GM19372 (cell line): ENCODE measurements at regions not wholly inside any gene's neighbourhood (a gene's known extent, or its start where the extent isn't known, plus 50 kb on each side); places are given as distances from the start of the nearest gene placed in this dataset.

ENCODE experiments used
- ATAC-seq: cut with Tn5 transposase; IDR thresholded peaks from one replicate; pipeline ENCODE4 v1.9.1; 2021; ENCODE audit warnings: mild to moderate bottlenecking, low read depth, moderate library complexity; ENCODE audit not compliant: unreplicated experiment

DNA sequence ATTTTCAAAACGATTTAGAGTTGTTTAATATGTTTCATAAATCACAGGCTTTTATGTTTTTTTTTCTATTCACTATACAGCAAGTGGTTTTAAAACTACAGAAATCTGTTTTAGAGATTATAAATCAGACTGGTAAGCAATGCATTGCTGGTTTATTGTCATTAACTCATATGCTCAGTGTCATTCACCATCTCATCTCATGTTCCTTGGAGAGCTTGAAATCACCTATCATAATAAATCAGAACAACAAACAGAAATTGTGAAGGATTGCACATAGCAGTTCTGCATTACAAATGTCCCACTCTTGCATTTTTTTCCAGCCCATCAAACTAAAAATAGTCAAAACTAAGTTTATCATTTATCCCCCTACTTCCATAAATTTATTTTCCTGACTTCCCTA lies 470.8 kb downstream of the FSCB start:
- ATAC-seq: no peak

DNA sequence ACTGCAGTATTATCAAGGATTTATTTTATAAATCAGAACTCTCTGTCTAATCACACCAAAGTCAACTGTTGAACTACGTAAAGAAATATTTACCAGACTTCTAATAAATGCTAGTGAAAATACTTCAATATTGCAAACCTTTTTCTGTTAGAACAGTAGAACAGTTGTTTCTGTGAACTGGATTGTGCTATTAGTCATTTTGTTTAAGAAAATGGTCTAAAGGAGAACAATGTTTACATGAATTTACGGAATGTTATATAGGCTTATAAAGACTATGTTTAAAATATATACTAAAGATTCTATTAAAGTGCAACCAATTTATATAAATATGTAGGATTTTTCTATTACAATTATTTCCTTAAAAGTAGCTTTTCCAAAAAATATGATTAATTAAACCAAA lies 471.4 kb downstream of the FSCB start:
- ATAC-seq: no peak

DNA sequence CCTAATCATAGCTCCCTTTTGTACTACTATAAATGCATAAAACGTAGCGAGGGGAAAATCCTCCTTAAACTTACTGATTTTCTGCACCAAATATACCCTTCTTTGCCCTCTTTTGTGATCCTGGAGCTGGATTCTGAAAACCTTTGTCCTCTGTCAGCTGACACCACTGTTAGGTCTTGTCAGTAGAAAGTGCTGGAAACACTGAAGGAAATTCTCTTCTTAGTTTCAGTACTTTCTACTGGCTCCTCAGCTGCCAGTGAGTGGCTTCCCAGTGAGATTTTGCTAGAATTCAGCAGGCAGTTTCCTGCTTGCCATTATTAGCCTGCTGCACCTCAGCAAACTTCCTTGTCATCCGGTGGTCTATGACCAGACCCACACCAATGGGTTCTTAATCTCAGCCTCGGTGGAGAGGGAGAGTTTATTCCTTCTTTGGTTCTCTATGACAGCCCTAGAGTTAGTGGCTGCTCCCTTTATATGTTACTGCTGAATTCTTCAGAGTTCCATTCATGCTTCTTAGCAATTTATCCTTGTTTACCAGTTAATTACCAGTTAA lies 476.2 kb downstream of the FSCB start:
- no peak for ATAC-seq

DNA sequence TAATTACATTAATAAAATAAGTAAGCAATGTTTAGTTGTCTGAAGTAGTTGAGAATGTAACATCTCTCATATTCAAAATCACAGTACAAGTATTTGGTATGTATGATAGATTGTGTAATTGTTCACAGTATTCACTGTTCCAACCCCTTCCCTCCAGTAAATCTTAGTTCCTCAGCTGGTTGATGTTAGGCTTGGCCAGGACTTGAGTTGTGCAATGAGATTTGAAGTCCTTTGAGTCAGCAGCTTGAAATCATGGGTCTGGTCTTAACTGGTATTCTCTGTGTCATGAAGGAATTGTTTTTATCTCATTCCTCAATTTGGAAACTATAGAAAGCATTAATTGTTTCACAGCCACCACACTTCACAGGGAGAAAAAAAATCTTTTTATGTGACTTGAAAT lies 477.1 kb downstream of the FSCB start:
- ATAC-seq: no peak

DNA sequence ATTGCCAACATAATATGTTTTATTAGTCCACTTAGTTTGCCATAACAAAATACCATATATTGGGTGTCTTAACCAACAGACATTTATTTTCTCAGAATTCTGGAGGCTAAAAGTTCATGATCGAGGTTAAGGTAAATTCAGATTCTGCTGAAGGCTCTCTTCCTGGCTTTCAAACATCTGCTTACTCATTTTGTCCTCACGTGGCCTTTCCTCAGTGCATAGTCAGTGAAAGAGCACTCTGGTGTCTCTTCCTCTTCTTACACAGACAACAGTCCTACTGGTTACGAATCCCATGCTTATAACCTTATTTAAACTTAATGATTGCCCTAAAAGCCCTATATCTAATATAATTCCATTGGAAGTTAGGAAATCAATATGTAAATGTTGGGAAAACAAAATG lies 479.7 kb downstream of the FSCB start:
- no peak for ATAC-seq

DNA sequence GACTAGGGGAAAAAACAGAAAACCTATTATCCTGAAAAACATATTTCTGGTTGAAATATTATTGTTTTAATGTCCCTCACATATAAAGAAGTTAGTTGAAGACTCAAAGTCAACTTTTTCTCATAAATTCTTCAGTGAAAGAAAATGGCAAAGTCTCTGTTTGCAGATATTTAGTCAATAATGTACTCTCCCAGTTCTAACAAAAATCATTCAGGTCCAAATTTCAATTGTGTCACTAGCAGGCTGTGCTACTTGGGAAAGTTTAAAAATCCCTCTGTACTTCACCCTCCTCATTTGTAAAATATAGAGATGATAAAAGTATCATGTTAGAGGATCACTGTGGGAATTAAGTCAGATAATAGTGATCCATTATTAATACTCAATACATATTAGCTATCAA lies 496.5 kb downstream of the FSCB start:
- ATAC-seq: no peak

DNA sequence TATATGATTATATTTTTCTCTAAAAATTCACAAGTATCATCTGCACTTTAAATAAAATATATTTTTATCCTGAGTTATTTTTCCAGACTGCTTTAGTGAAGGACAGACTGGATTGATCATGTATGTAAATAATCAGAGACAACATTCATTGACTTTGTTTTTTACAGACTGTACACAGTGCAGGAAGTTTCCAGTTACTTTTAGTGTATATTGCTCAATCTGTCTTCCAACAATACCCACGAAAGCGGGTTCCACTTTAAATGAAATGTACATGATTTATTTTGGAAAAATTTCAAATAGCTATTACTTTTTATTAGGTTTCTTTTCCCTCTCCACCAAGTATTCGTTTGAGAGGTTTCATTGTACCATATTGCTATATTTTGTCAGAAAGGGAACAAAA lies 497.0 kb downstream of the FSCB start:
- no peak for ATAC-seq

DNA sequence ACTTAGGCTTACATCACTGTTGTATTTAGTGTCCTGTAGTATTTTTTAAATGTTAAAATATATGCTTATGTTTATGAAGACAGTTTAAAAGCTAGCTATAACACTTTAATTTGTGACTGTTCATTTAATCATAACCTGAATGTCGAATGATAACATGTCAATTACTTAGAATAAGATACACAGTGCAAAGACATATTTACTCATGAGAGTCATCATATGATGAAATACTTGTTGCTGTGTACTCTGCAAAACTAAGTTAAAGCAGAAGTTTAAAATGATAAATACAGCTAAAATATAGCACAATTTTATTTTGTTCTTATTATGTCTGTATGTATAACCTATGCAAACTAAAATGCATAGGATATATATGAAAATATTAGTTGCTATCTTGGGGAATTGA lies 497.4 kb downstream of the FSCB start:
- no peak for ATAC-seq

DNA sequence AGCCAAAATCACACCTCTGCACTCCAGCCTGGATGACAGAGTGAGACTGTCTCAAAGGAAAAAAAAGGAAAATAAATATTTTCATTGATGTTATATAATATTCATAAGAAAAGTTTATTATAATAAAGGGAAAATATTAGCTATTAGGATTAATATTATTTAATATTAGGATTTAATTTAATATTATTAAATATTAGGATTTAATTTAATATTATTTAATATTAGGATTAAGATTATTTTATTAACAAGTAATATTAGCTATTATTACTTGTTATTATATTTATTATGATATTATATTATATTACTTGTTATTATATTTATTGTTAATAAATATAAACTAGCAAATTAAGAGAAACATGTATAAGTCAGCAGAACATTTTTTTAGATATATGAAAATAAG lies 518.1 kb downstream of the FSCB start:
- no peak for ATAC-seq

DNA sequence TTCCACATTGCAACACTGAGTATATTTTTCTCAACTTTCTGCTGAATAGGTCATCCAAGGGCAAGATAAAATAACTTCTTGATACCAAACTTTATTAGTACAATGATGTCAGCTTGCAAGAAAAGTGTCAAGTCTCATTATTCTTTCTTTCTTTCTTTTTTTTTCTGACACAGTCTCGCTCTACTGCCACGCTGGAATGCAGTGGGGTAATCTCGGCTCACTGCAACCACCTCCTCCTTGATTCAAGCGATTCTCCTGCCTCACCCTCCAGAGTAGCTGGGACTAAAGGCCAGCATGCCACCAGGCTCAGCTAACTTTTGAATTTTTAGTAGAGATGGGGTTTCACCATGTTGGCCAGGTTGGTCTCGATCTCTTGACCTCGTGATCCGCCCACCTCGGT lies 523.4 kb downstream of the FSCB start:
- ATAC-seq: no peak

DNA sequence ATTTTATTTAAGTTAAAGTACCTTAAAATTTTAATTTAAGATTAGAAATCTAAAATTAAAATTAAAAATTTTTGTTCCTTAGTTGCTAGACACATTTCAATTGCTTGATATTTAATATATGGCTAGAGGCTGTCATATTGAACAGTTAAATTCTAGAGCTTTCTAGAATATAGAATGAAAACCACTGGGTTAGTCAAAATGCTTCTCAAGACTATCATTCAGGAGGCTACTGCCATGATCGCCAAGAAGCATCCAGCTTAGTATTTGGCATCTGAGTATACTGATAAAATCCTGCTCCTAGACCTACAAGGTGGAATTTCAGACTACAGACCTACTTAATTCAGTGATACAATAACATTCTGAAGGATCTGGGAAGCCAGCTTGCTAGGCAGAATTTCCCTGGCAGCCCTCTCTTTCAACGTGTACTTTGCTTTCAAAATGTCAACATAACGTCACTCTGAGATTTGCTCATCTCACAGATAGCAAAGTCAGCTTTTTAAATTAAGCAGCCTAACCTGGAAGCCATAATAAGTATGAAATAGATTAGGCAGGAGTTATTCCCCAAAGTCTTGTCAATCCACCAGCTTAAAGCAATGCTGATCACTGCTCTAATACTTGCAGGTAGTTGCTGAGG lies 525.8 kb downstream of the FSCB start:
- no peak for ATAC-seq

DNA sequence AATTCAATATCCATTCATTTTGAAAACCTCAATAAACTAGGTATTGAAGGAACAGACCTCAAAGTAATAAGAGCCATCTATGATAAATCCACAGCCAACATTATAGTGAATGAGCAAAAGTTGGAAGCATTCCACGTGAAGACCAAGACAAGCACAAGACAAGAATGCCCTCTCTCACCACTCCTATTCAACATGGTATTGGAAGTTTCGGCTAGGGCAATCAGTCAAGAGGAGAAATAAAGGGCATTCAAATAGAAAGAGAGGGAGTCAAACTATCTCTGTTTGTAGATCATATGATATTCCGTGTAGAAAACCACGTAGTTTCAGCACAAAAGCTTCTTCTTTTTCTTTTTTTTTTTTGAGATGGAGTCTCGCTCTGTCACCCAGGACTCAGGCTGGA lies 550.3 kb downstream of the FSCB start:
- no peak for ATAC-seq

DNA sequence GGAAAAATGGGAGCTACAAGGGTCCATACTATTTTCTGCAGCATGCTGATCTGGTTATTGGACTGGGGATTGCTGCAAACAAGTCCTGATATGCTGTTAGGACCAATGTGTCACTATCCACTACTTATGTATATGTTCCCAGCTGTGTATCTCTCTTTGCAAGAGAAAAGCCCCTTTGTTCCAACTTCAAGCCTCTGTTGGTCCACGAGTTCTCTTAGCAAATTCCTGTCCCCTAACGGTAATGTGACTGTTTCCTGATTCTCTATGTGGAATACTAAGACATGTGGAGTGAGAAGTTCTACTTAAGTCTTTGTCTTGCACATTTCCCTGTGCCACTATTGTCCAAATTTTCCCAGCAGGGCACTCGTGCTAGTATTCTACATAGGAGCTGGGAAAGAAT lies 557.7 kb downstream of the FSCB start:
- ATAC-seq: no peak

DNA sequence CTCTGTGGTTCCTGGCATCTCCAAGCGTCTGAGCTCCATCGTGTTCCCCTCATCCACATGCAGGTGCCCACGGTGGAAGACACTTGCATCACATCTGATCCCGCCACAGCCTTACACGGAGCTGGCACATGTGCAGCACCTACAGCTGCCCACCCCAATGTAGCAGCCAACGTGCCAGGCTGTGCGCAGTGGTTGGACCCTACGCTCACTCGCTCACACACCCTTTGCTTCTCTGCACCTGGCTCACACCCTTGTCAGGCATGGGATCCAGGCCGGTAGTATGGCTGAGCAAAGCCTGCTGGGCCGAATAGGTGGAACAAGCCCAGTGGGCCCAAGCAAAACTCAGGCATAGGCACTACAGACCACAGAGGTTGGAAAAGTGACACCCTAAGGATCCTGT lies 567.2 kb downstream of the FSCB start:
- ATAC-seq: no peak

DNA sequence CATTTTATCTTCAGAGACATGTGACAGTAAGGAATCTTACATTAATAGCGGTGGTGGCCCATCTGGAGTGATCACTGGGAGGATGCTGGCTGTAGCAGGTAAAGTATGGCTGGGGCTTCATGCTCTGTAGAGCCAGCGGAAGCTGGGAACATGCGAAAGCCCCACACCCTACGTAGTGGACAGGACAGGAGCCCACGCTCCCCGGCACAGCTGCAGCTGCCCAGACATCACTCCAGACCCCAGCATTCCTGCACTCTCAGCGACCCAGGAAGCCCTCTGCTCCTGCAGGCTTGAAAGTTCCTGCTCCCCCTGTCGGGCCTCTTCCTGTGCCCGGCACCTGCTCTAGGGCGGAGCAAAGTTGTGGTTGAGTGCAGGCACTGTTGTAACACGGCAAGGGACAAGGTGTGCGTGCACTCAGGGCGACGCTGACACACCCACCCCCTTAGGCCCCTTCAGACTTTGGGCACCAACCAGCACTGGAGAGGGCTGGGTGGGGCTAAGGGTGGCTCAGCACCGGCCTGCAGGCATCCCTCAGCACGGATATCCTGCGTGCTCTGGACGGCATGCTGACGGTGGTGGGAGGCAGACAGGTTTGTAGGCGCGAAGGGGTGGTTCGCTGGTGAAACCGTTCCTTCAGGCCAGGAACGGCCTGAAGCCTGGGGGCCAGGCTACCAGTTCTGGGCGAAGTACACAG lies 568.3 kb downstream of the FSCB start:
- no peak for ATAC-seq

DNA sequence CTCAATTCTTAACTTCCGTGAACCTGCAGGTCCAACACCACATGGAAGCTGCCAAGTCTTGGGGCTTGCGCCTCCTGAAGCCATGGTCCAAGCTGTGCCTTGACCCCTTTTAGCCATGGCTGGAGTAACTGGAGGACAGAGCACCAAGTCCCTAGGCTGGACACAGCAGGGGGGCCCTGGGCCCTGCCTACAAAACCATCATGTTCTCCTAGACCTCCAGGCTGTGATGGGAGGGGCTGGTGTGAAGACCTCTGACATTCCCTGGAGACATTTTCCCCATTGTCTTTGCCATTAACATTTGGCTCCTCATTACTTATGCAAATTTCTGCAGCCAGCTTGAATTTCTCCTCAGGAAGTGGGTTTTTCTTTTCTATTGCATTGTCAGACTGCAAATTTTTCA lies 570.1 kb downstream of the FSCB start:
- ATAC-seq: no peak

DNA sequence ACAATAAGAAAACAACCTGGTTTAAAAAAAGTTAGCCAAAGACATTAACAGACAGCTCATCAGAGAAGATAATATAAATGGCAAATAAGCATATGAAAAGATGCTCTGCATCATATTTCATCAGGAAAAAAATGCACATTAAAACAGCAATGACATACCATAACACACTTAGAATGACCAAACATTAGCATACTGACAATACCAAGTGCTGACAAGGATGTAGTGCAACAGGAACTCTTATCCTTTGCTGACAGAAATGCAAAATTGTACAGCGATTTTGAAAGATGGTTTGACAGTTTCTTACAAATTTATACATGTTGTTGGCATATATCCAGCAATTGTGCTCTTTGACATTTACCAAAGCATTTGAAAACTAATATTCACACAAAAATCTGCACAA lies 573.0 kb downstream of the FSCB start:
- ATAC-seq: no peak

DNA sequence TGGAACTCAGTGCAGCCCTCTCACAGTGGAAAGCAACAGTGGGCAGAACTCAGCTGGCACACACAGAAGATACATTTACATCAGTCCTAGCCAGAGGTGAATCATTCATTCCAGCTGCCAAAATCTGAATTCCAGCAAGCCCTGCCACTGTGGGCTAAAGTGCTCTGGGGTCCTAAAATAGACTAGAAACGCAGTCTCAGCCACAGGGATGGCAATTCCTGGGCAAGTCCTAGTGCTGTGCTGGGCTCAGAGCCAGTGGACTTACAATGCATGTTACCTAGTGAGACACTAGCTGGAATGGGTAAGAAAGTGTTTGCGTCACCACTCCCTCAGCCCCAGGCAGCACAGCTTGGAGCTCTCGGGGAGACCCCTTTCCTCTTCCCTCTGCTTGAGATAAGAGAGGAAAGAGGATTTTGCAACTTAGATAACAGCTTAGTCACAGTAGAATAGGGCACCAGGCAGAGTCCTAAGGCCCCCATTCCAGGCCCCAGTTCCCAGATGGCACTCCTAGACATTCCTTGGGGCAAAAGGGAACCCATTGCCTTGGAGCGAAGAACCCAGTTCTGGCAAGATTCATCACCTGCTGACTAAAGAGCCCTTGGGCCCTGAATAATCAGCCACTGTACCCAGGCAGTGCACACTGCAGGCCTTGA lies 592.9 kb downstream of the FSCB start:
- no peak for ATAC-seq

DNA sequence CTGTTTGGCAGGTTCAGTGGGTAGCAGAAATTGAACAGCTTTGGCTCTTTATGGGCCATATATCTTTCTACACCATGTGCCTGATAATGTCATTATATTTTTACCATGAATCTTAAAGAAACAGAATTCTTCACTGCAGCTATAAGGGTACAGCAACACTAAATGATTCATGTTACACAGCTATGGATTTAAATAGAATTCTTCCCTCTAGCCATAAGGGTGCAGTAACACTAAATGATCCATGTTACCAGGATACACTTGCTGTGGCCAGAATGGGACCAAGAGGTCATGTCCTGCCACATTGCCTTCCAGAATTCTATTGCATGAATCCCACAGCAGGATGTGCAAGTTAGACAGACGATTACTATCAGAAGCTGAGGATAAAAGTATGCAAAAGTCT lies 603.9 kb downstream of the FSCB start:
- no peak for ATAC-seq

DNA sequence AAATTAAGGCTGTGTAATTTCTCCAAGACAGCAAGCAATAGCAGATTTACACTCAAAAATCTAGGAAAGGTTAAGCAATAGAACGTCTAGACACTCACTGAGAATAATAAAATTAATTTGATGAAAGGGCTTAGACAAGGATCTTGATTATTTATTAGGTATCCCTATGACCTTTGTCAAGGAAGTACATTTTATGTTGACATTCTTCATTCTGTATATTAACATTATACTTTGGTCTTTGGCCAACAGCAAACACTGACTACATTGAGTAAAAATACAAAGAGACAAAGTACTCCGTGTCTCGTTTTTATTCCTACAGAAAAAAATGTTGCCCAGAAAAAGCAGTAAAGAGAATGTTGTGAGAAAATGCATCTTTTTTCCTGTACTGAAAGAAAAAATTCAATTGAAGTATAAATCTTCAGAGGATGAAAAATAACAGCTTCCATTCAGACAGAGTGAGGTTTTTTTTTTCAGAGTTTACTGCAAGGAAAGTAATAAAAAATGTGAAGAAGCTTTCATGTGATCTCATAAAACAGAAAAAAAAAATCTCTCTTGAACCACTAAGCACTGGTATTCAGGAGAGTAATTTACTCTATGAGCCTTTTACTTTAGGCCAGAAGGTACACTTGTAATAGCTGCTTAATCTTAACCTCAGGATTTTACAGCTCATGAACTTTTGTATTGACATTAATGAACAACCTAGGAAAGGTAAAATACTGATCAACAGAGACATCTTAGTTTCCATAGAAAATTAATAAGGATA lies 605.0 kb downstream of the FSCB start:
- no peak for ATAC-seq

DNA sequence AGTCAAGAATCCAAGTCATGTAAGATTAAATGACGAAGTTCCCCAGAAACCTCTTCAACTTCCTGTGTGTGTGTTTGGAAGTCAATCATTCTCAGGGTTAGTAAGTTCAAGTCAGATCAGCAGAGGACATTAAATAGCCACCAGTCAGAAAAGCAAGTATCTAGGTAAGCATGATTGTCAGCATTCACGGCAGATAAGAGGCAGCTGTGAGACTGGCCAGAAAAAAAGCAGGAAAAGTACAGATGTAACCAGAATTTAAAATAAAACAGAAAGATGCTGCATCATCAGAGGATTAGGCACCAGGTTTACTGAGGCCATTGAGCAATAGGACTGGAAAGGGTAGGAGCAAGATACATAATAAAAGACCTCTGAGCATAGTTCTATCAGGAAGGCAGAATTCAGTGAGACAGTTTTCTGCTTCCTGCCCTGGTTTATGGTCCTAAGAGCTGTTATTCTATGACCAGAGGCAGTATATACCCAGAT lies 606.9 kb downstream of the FSCB start:
- no peak for ATAC-seq
